GM10266 (cell line): ENCODE measurements at regions not wholly inside any gene's neighbourhood (a gene's known extent, or its start where the extent isn't known, plus 50 kb on each side); places are given as distances from the start of the nearest gene placed in this dataset.
A peak's percentile ranks its signal among the peaks of the same experiment; 100 is the strongest.

Experiments
- DNase-seq: peaks from one replicate; pipeline ENCODE4 v3.0.0; 2012; ENCODE audit errors: extremely low spot score
- CTCF ChIP-seq: IDR thresholded peaks from 2 replicates; pipeline ENCODE4 v1.5.1; 2012; ENCODE audit warnings: mild to moderate bottlenecking, low read depth; ENCODE audit not compliant: control insufficient read depth, insufficient read depth; ENCODE audit errors: missing control alignments

GRCh38 chr2:236857781-236858180 lies 227.9 kb upstream of the COPS8 start:
- no peak for DNase-seq
- TF ChIP-seq CTCF = no peak

GRCh38 chr2:236858661-236859060 lies 227.0 kb upstream of the COPS8 start:
- DNase-seq = no peak
- TF ChIP-seq CTCF = no peak

- no peak for TF ChIP-seq CTCF
- DNase-seq = no peak
Observed at GRCh38 chr2:236859908-236860307, 225.8 kb upstream of the COPS8 start.

GRCh38 chr2:236861196-236861875 lies 224.4 kb upstream of the COPS8 start:
- no peak for TF ChIP-seq CTCF
- no peak for DNase-seq

GRCh38 chr2:236861944-236862343 lies 223.7 kb upstream of the COPS8 start:
- DNase-seq = no peak
- no peak for TF ChIP-seq CTCF

GRCh38 chr2:236862526-236862925 lies 223.2 kb upstream of the COPS8 start:
- no peak for TF ChIP-seq CTCF

GRCh38 chr2:236862961-236863728 lies 222.5 kb upstream of the COPS8 start:
- no peak for TF ChIP-seq CTCF
- DNase-seq = peak; percentile 14

More at GRCh38 chr2:236862526-236862925, 223.2 kb upstream of the COPS8 start:
- DNase-seq = no peak
